ENCODE measurements at regions not wholly inside any gene's neighbourhood (a gene's known extent, or its start where the extent isn't known, plus 50 kb on each side); places are given as distances from the start of the nearest gene placed in this dataset.

- no peak overlapping the region for H3K27ac ChIP-seq (ENCODE audit: low read depth, low read length)
- H3K4me1 ChIP-seq (ENCODE audit: control insufficient read depth in 5 of 5, insufficient read depth in 5 of 5, low read length in 5 of 5), result no peaks in the 10 kb centered on the region
- H3K27me3 ChIP-seq (ENCODE audit: control insufficient read depth in 5 of 5, insufficient read depth in 4 of 5, low read length in 5 of 5), result no peaks in the 10 kb centered on the region
- H3K4me3 ChIP-seq (ENCODE audit: low read depth in 1 of 5, low read length in 5 of 5), result no peak overlapping the region
- peaks cover 0 to 7% (median 3%) of the 10 kb centered on the region in 5 donors for H3K9me3 ChIP-seq (ENCODE audit: control insufficient read depth in 5 of 5, low read length in 5 of 5)
- no peak overlapping the region for H3K9ac ChIP-seq (ENCODE audit: low read length in 5 of 5)
- no peaks in the 10 kb centered on the region for H3K36me3 ChIP-seq (ENCODE audit: control insufficient read depth in 5 of 5, insufficient read depth in 5 of 5, low read length in 5 of 5)
These were observed 1180.6 kb upstream of the AUTS2 start for GRCh38 chr7:68417659-68418058.

GRCh38 chr7:68420342-68421192, 1177.7 kb upstream of the AUTS2 start:
- Histone ChIP-seq H3K9ac (ENCODE audit: low read length in 5 of 5) (no peak overlapping the region), H3K9me3 (ENCODE audit: control insufficient read depth in 5 of 5, low read length in 5 of 5) (peaks cover 0 to 7% (median 3%) of the 10 kb centered on the region in 5 donors), H3K27ac (ENCODE audit: low read depth, low read length) (no peak overlapping the region), H3K36me3 (ENCODE audit: control insufficient read depth in 5 of 5, insufficient read depth in 5 of 5, low read length in 5 of 5) (no peaks in the 10 kb centered on the region), H3K4me3 (ENCODE audit: low read depth in 1 of 5, low read length in 5 of 5) (no peak overlapping the region), H3K27me3 (ENCODE audit: control insufficient read depth in 5 of 5, insufficient read depth in 4 of 5, low read length in 5 of 5) (no peaks in the 10 kb centered on the region), H3K4me1 (ENCODE audit: control insufficient read depth in 5 of 5, insufficient read depth in 5 of 5, low read length in 5 of 5) (no peaks in the 10 kb centered on the region)

- Histone ChIP-seq H3K9ac (ENCODE audit: low read length in 5 of 5) (no peak overlapping the region), H3K27me3 (ENCODE audit: control insufficient read depth in 5 of 5, insufficient read depth in 4 of 5, low read length in 5 of 5) (no peaks in the 10 kb centered on the region), H3K4me1 (ENCODE audit: control insufficient read depth in 5 of 5, insufficient read depth in 5 of 5, low read length in 5 of 5) (no peaks in the 10 kb centered on the region), H3K36me3 (ENCODE audit: control insufficient read depth in 5 of 5, insufficient read depth in 5 of 5, low read length in 5 of 5) (no peaks in the 10 kb centered on the region), H3K27ac (ENCODE audit: low read depth, low read length) (no peak overlapping the region), H3K9me3 (ENCODE audit: control insufficient read depth in 5 of 5, low read length in 5 of 5) (peaks cover 0 to 7% (median 3%) of the 10 kb centered on the region in 5 donors), H3K4me3 (ENCODE audit: low read depth in 1 of 5, low read length in 5 of 5) (no peak overlapping the region)
These were observed 1176.6 kb upstream of the AUTS2 start for GRCh38 chr7:68421712-68422111.

- H3K27ac ChIP-seq (ENCODE audit: low read depth, low read length), result no peak overlapping the region
- no peak overlapping the region for H3K4me3 ChIP-seq (ENCODE audit: low read depth in 1 of 5, low read length in 5 of 5)
- H3K36me3 ChIP-seq (ENCODE audit: control insufficient read depth in 5 of 5, insufficient read depth in 5 of 5, low read length in 5 of 5), result no peaks in the 10 kb centered on the region
- H3K9ac ChIP-seq (ENCODE audit: low read length in 5 of 5), result no peak overlapping the region
- H3K4me1 ChIP-seq (ENCODE audit: control insufficient read depth in 5 of 5, insufficient read depth in 5 of 5, low read length in 5 of 5), result no peaks in the 10 kb centered on the region
- H3K9me3 ChIP-seq (ENCODE audit: control insufficient read depth in 5 of 5, low read length in 5 of 5), result peaks cover 0 to 7% (median 3%) of the 10 kb centered on the region in 5 donors
- no peaks in the 10 kb centered on the region for H3K27me3 ChIP-seq (ENCODE audit: control insufficient read depth in 5 of 5, insufficient read depth in 4 of 5, low read length in 5 of 5)
These were observed 1176.0 kb upstream of the AUTS2 start for GRCh38 chr7:68422281-68422680.

GRCh38 chr7:68423356-68423755, 1174.9 kb upstream of the AUTS2 start:
- Histone ChIP-seq H3K27me3 (ENCODE audit: control insufficient read depth in 5 of 5, insufficient read depth in 4 of 5, low read length in 5 of 5) (no peaks in the 10 kb centered on the region), H3K36me3 (ENCODE audit: control insufficient read depth in 5 of 5, insufficient read depth in 5 of 5, low read length in 5 of 5) (no peaks in the 10 kb centered on the region), H3K4me3 (ENCODE audit: low read depth in 1 of 5, low read length in 5 of 5) (no peak overlapping the region), H3K9me3 (ENCODE audit: control insufficient read depth in 5 of 5, low read length in 5 of 5) (peaks cover 0 to 7% (median 3%) of the 10 kb centered on the region in 5 donors), H3K4me1 (ENCODE audit: control insufficient read depth in 5 of 5, insufficient read depth in 5 of 5, low read length in 5 of 5) (no peaks in the 10 kb centered on the region), H3K27ac (ENCODE audit: low read depth, low read length) (no peak overlapping the region), H3K9ac (ENCODE audit: low read length in 5 of 5) (no peak overlapping the region)

GRCh38 chr7:68424658-68425297, 1173.5 kb upstream of the AUTS2 start:
- Histone ChIP-seq H3K27ac (ENCODE audit: low read depth, low read length) (no peak overlapping the region), H3K4me3 (ENCODE audit: low read depth in 1 of 5, low read length in 5 of 5) (no peak overlapping the region), H3K4me1 (ENCODE audit: control insufficient read depth in 5 of 5, insufficient read depth in 5 of 5, low read length in 5 of 5) (no peaks in the 10 kb centered on the region), H3K27me3 (ENCODE audit: control insufficient read depth in 5 of 5, insufficient read depth in 4 of 5, low read length in 5 of 5) (no peaks in the 10 kb centered on the region), H3K9ac (ENCODE audit: low read length in 5 of 5) (no peak overlapping the region), H3K9me3 (ENCODE audit: control insufficient read depth in 5 of 5, low read length in 5 of 5) (peaks cover 0 to 2% (median under 1%) of the 10 kb centered on the region in 5 donors), H3K36me3 (ENCODE audit: control insufficient read depth in 5 of 5, insufficient read depth in 5 of 5, low read length in 5 of 5) (no peaks in the 10 kb centered on the region)

GRCh38 chr7:68425377-68425776, 1172.9 kb upstream of the AUTS2 start:
- Histone ChIP-seq H3K36me3 (ENCODE audit: control insufficient read depth in 5 of 5, insufficient read depth in 5 of 5, low read length in 5 of 5) (no peaks in the 10 kb centered on the region), H3K27me3 (ENCODE audit: control insufficient read depth in 5 of 5, insufficient read depth in 4 of 5, low read length in 5 of 5) (no peaks in the 10 kb centered on the region), H3K9ac (ENCODE audit: low read length in 5 of 5) (no peak overlapping the region), H3K4me3 (ENCODE audit: low read depth in 1 of 5, low read length in 5 of 5) (no peak overlapping the region), H3K27ac (ENCODE audit: low read depth, low read length) (no peak overlapping the region), H3K9me3 (ENCODE audit: control insufficient read depth in 5 of 5, low read length in 5 of 5) (no peaks in the 10 kb centered on the region), H3K4me1 (ENCODE audit: control insufficient read depth in 5 of 5, insufficient read depth in 5 of 5, low read length in 5 of 5) (no peaks in the 10 kb centered on the region)

- H3K27me3 ChIP-seq (ENCODE audit: control insufficient read depth in 5 of 5, insufficient read depth in 4 of 5, low read length in 5 of 5), result peaks cover 0 to 2% (median 0%) of the 10 kb centered on the region in 5 donors
- H3K4me3 ChIP-seq (ENCODE audit: low read depth in 1 of 5, low read length in 5 of 5), result no peak overlapping the region
- peaks cover 0 to 3% (median 0%) of the 10 kb centered on the region in 5 donors for H3K4me1 ChIP-seq (ENCODE audit: control insufficient read depth in 5 of 5, insufficient read depth in 5 of 5, low read length in 5 of 5)
- H3K27ac ChIP-seq (ENCODE audit: low read depth, low read length), result no peak overlapping the region
- H3K36me3 ChIP-seq (ENCODE audit: control insufficient read depth in 5 of 5, insufficient read depth in 5 of 5, low read length in 5 of 5), result no peaks in the 10 kb centered on the region
- H3K9me3 ChIP-seq (ENCODE audit: control insufficient read depth in 5 of 5, low read length in 5 of 5), result no peaks in the 10 kb centered on the region
- H3K9ac ChIP-seq (ENCODE audit: low read length in 5 of 5), result no peak overlapping the region
These were observed 1168.7 kb upstream of the AUTS2 start for GRCh38 chr7:68429411-68430117.

- Histone ChIP-seq H3K27me3 (ENCODE audit: control insufficient read depth in 5 of 5, insufficient read depth in 4 of 5, low read length in 5 of 5) (peaks cover 0 to 2% (median 0%) of the 10 kb centered on the region in 5 donors), H3K9me3 (ENCODE audit: control insufficient read depth in 5 of 5, low read length in 5 of 5) (no peaks in the 10 kb centered on the region), H3K4me1 (ENCODE audit: control insufficient read depth in 5 of 5, insufficient read depth in 5 of 5, low read length in 5 of 5) (peaks cover 0 to 5% (median 3%) of the 10 kb centered on the region in 5 donors), H3K27ac (ENCODE audit: low read depth, low read length) (no peak overlapping the region), H3K36me3 (ENCODE audit: control insufficient read depth in 5 of 5, insufficient read depth in 5 of 5, low read length in 5 of 5) (no peaks in the 10 kb centered on the region), H3K9ac (ENCODE audit: low read length in 5 of 5) (no peak overlapping the region), H3K4me3 (ENCODE audit: low read depth in 1 of 5, low read length in 5 of 5) (no peak overlapping the region)
These were observed 1165.7 kb upstream of the AUTS2 start for GRCh38 chr7:68432585-68432984.
